HEK293 (cell line): ENCODE measurements at regions not wholly inside any gene's neighbourhood (a gene's known extent, or its start where the extent isn't known, plus 50 kb on each side); places are given as distances from the start of the nearest gene placed in this dataset.

Experiments
- CTCF ChIA-PET: fragments of 350-600 bp; formaldehyde crosslinking; extraction: SDS; loops from one replicate; lab custom pipeline; 2021; ENCODE audit warnings: antibody characterized with exemption; lab: Yijun Ruan, JAX
- POLR2A ChIA-PET: fragments of 300-600 bp; formaldehyde crosslinking; extraction: SDS; loops from one replicate; lab custom pipeline; 2020; ENCODE audit warnings: antibody characterized with exemption, inconsistent platforms; lab: Yijun Ruan, JAX
- H3K27ac ChIP-seq: fragments of 200-500 bp; sonication (Bioruptor generic); 2 replicates; pipeline ENCODE4 v1.5.1; 2014; ENCODE audit warnings: low read depth, low read length, control low read depth, inconsistent platforms; ENCODE audit errors: extremely low read depth
- H3K36me3 ChIP-seq, 2 experiments: fragments of 200-500 bp in 1 of 2; sonication (Bioruptor generic) in 1 of 2; 1 replicate in 1 of 2; 2 replicates in 1 of 2; pipeline ENCODE4 v1.5.1; 2014 to 2017; ENCODE audit warnings: inconsistent platforms in 2 of 2, low read length in 2 of 2; ENCODE audit not compliant: control insufficient read depth in 2 of 2, insufficient read depth in 1 of 2
- H3K4me1 ChIP-seq: fragments of 200-500 bp; sonication (Bioruptor generic); 2 replicates; pipeline ENCODE4 v1.5.1; 2014; ENCODE audit warnings: mild to moderate bottlenecking, low read length, inconsistent platforms; ENCODE audit not compliant: control insufficient read depth, insufficient read depth
- H3K4me3 ChIP-seq: 2 replicates; pipeline ENCODE4 v1.5.1; 2011; ENCODE audit warnings: low read depth, mild to moderate bottlenecking, control low read depth, low read length, moderate library complexity
- H3K9me3 ChIP-seq: fragments of 200-500 bp; sonication (Bioruptor generic); 2 replicates; pipeline ENCODE4 v1.5.1; 2014; ENCODE audit warnings: low read depth, low read length, inconsistent platforms; ENCODE audit not compliant: control insufficient read depth, insufficient read depth
- ATF2 ChIP-seq: fragments of 450-650 bp; formaldehyde crosslinking; IDR thresholded peaks from 2 replicates; pipeline ENCODE4 v1.5.1; 2016; ENCODE audit warnings: missing biosample characterization, missing genetic modification characterization, low read depth
- PRDM1 ChIP-seq: fragments of 450-650 bp; formaldehyde crosslinking; IDR thresholded peaks from 2 replicates; pipeline ENCODE4; 2016; ENCODE audit warnings: missing biosample characterization, missing genetic modification characterization
- REPIN1 ChIP-seq: fragments of 450-650 bp; formaldehyde crosslinking; IDR thresholded peaks from 2 replicates; pipeline ENCODE4 v1.5.1; 2017; ENCODE audit warnings: missing biosample characterization, missing genetic modification characterization, low read depth
- REST ChIP-seq: fragments of 450-650 bp; formaldehyde crosslinking; IDR thresholded peaks from 2 replicates; pipeline ENCODE4 v1.5.1; 2016; ENCODE audit warnings: missing biosample characterization, missing genetic modification characterization
- TCF7L2 ChIP-seq: IDR thresholded peaks from 2 replicates; pipeline ENCODE4 v1.6.1; 2011; ENCODE audit warnings: low read depth, mild to moderate bottlenecking, inconsistent platforms, low read length, moderate library complexity, borderline replicate concordance
- ZBTB21 ChIP-seq: fragments of 450-650 bp; formaldehyde crosslinking; IDR thresholded peaks from 2 replicates; pipeline ENCODE4 v1.5.1; 2017; ENCODE audit warnings: missing biosample characterization, missing genetic modification characterization
- ZBTB7A ChIP-seq: fragments of 450-650 bp; formaldehyde crosslinking; IDR thresholded peaks from 2 replicates; pipeline ENCODE4 v1.5.1; 2016; ENCODE audit warnings: low read depth, missing biosample characterization, missing genetic modification characterization
- ZNF155 ChIP-seq: fragments of 450-650 bp; formaldehyde crosslinking; IDR thresholded peaks from 2 replicates; pipeline ENCODE4 v1.5.1; 2016; ENCODE audit warnings: missing biosample characterization, missing genetic modification characterization
- ZNF174 ChIP-seq: fragments of 450-650 bp; formaldehyde crosslinking; IDR thresholded peaks from 2 replicates; pipeline ENCODE4 v1.5.0; 2017; ENCODE audit warnings: missing biosample characterization, mild to moderate bottlenecking, missing genetic modification characterization
- ZNF394 ChIP-seq: fragments of 450-650 bp; formaldehyde crosslinking; IDR thresholded peaks from 2 replicates; pipeline ENCODE4 v1.5.1; 2016; ENCODE audit warnings: missing biosample characterization, missing genetic modification characterization, mild to moderate bottlenecking, moderate library complexity, borderline replicate concordance
- ZNF473 ChIP-seq: fragments of 450-650 bp; formaldehyde crosslinking; IDR thresholded peaks from 2 replicates; pipeline ENCODE4 v1.5.1; 2017; ENCODE audit warnings: missing biosample characterization, missing genetic modification characterization
- ZNF529 ChIP-seq: fragments of 450-650 bp; formaldehyde crosslinking; IDR thresholded peaks from 2 replicates; pipeline ENCODE4 v1.5.1; 2017; ENCODE audit warnings: missing genetic modification characterization, missing biosample characterization; ENCODE audit not compliant: insufficient replicate concordance
- ZNF548 ChIP-seq: fragments of 450-650 bp; formaldehyde crosslinking; IDR thresholded peaks from 2 replicates; pipeline ENCODE4 v1.5.1; 2016; ENCODE audit warnings: missing biosample characterization, missing genetic modification characterization
- ZNF561 ChIP-seq: fragments of 450-650 bp; IDR thresholded peaks from 2 replicates; pipeline ENCODE4 v1.5.1; 2018; ENCODE audit warnings: missing biosample characterization, missing genetic modification characterization, borderline replicate concordance
- ZNF600 ChIP-seq: fragments of 450-650 bp; formaldehyde crosslinking; IDR thresholded peaks from 2 replicates; pipeline ENCODE4 v1.5.1; 2016; ENCODE audit warnings: missing biosample characterization, missing genetic modification characterization
- ZNF629 ChIP-seq: fragments of 450-650 bp; formaldehyde crosslinking; IDR thresholded peaks from 2 replicates; pipeline ENCODE4 v1.5.1; 2017; ENCODE audit warnings: missing biosample characterization, missing genetic modification characterization
- ZNF664 ChIP-seq: fragments of 450-650 bp; formaldehyde crosslinking; IDR thresholded peaks from 2 replicates; pipeline ENCODE4 v1.5.1; 2016; ENCODE audit warnings: missing biosample characterization, missing genetic modification characterization
- ZNF776 ChIP-seq: fragments of 450-650 bp; formaldehyde crosslinking; IDR thresholded peaks from 2 replicates; pipeline ENCODE4 v1.5.0; 2017; ENCODE audit warnings: missing biosample characterization, missing genetic modification characterization, borderline replicate concordance
- ZNF777 ChIP-seq: fragments of 450-650 bp; formaldehyde crosslinking; IDR thresholded peaks from 2 replicates; pipeline ENCODE4 v1.5.1; 2017; ENCODE audit warnings: missing biosample characterization, missing genetic modification characterization, borderline replicate concordance
- ZSCAN4 ChIP-seq: fragments of 450-650 bp; formaldehyde crosslinking; IDR thresholded peaks from 2 replicates; pipeline ENCODE4 v1.5.1; 2017; ENCODE audit warnings: missing biosample characterization, missing genetic modification characterization
- TF ChIP-seq, protein P1 (sequence below): fragments of 450-650 bp; formaldehyde crosslinking; IDR thresholded peaks from 2 replicates; pipeline ENCODE4 v1.5.1; 2016; ENCODE audit warnings: missing biosample characterization, missing genetic modification characterization, borderline replicate concordance

DNA sequence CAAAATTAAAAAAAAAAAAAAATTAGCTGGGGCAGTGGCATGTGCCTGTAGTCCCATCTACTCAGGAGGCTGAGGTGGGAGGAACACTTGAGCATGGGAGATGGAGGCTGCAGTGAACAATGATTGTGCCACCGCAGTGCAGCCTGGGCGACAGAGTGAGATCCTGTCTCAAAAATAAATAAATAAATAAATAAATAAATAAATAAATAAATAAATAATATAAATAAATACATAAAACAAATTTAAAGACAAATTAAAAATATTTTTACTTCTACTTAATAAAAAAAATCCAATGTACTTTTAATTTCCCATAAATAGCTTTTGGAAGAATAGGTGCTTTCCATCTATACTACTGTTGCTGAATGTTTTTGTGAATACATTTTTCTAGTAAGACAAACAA, 598.4 kb upstream of the EDIL3 start (continued):
- TF ChIP-seq, protein P1, sequence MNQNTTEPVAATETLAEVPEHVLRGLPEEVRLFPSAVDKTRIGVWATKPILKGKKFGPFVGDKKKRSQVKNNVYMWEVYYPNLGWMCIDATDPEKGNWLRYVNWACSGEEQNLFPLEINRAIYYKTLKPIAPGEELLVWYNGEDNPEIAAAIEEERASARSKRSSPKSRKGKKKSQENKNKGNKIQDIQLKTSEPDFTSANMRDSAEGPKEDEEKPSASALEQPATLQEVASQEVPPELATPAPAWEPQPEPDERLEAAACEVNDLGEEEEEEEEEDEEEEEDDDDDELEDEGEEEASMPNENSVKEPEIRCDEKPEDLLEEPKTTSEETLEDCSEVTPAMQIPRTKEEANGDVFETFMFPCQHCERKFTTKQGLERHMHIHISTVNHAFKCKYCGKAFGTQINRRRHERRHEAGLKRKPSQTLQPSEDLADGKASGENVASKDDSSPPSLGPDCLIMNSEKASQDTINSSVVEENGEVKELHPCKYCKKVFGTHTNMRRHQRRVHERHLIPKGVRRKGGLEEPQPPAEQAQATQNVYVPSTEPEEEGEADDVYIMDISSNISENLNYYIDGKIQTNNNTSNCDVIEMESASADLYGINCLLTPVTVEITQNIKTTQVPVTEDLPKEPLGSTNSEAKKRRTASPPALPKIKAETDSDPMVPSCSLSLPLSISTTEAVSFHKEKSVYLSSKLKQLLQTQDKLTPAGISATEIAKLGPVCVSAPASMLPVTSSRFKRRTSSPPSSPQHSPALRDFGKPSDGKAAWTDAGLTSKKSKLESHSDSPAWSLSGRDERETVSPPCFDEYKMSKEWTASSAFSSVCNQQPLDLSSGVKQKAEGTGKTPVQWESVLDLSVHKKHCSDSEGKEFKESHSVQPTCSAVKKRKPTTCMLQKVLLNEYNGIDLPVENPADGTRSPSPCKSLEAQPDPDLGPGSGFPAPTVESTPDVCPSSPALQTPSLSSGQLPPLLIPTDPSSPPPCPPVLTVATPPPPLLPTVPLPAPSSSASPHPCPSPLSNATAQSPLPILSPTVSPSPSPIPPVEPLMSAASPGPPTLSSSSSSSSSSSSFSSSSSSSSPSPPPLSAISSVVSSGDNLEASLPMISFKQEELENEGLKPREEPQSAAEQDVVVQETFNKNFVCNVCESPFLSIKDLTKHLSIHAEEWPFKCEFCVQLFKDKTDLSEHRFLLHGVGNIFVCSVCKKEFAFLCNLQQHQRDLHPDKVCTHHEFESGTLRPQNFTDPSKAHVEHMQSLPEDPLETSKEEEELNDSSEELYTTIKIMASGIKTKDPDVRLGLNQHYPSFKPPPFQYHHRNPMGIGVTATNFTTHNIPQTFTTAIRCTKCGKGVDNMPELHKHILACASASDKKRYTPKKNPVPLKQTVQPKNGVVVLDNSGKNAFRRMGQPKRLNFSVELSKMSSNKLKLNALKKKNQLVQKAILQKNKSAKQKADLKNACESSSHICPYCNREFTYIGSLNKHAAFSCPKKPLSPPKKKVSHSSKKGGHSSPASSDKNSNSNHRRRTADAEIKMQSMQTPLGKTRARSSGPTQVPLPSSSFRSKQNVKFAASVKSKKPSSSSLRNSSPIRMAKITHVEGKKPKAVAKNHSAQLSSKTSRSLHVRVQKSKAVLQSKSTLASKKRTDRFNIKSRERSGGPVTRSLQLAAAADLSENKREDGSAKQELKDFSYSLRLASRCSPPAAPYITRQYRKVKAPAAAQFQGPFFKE (tag by site-specific recombination), result no peak
- no peak for TF ChIP-seq ZNF561
- no peak for TF ChIP-seq ZNF548 (tag by site-specific recombination)
- TF ChIP-seq PRDM1 (tag by site-specific recombination), result no peak
- peak; percentile 88 for TF ChIP-seq ZNF394
- TF ChIP-seq ZNF629, result peak; percentile 28; the same call in 1 of the 2 replicates
- peak; percentile 62 for TF ChIP-seq ZNF529 (tag by site-specific recombination)
- TF ChIP-seq ZBTB7A (tag by site-specific recombination), result no peak
- no peak for TF ChIP-seq ZNF155
- peak; percentile 48; the same call in 1 of the 2 replicates for TF ChIP-seq REST (tag by site-specific recombination)
- TF ChIP-seq ZNF473 (tag by site-specific recombination), result no peak
- TF ChIP-seq ZNF776, result no peak
- TF ChIP-seq ZNF664, result 0 out of 2 replicates have a peak, but pooled peaks have one; percentile 36
- no peak for TF ChIP-seq ZSCAN4 (tag by site-specific recombination)
- no peak for TF ChIP-seq ZNF600 (tag by site-specific recombination)
- TF ChIP-seq, all 188 proteins: peak for 19

- H3K4me1 ChIP-seq, result no peaks in the 10 kb centered on the region
- no peak overlapping the region for H3K4me3 ChIP-seq
- POLR2A ChIA-PET, result no interaction called here
- CTCF ChIA-PET, result no interaction called here
- H3K9me3 ChIP-seq, result no peaks in the 10 kb centered on the region
- no peak for TF ChIP-seq TCF7L2
- TF ChIP-seq ZBTB21, result 0 out of 2 replicates have a peak, but pooled peaks have one; percentile 18
- no peak for TF ChIP-seq ZNF777 (tag by site-specific recombination)
- TF ChIP-seq ZNF629, result peak; percentile 33; the same call in 1 of the 2 replicates
- TF ChIP-seq ZNF600 (tag by site-specific recombination), result no peak
- peak; percentile 88 for TF ChIP-seq ATF2
- TF ChIP-seq REPIN1 (tag by site-specific recombination), result no peak
- TF ChIP-seq ZNF174 (tag by site-specific recombination), result no peak
- no peaks in the 10 kb centered on the region for H3K36me3 ChIP-seq
- H3K27ac ChIP-seq, result no peak overlapping the region
Observed at GRCh38 chr5:84985148-84985547, 600.5 kb upstream of the EDIL3 start.
